NB4 (cell line): ENCODE measurements at regions not wholly inside any gene's neighbourhood (a gene's known extent, or its start where the extent isn't known, plus 50 kb on each side); places are given as distances from the start of the nearest gene placed in this dataset.

Experiments used
- DNase-seq: peaks from one replicate; pipeline ENCODE4 v3.0.0; 2010; ENCODE audit warnings: low read depth
- H3K4me3 ChIP-seq: one replicate; pipeline ENCODE4 v1.5.1; 2011; ENCODE audit warnings: mild to moderate bottlenecking, low read depth, low read length, moderate library complexity
- CTCF ChIP-seq: IDR thresholded peaks from one replicate; pipeline ENCODE4 v1.5.1; 2012; ENCODE audit warnings: low read depth, low read length
- MAX ChIP-seq: IDR thresholded peaks from 2 replicates; pipeline ENCODE4 v1.6.1; 2011; ENCODE audit warnings: low read depth, low read length
- MYC ChIP-seq: IDR thresholded peaks from 2 replicates; pipeline ENCODE4 v1.6.1; 2011; ENCODE audit warnings: low read depth, low read length
- POLR2A ChIP-seq: IDR thresholded peaks from 2 replicates; pipeline ENCODE4 v1.6.1; 2011; ENCODE audit warnings: mild to moderate bottlenecking; ENCODE audit not compliant: insufficient read length; ENCODE audit errors: extremely low read depth

- no peak for DNase-seq
- no peak overlapping the region for H3K4me3 ChIP-seq
- no peak for TF ChIP-seq CTCF
- no peak for TF ChIP-seq MYC
- no peak for TF ChIP-seq MAX
Observed at GRCh38 chr3:154779571-154779970, 300.5 kb upstream of the MME start.

GRCh38 chr3:154778057-154778456 lies 302.1 kb upstream of the MME start:
- no peak overlapping the region for H3K4me3 ChIP-seq
- TF ChIP-seq CTCF (no peak), POLR2A (no peak), MYC (no peak), MAX (no peak)
- no peak for DNase-seq

GRCh38 chr3:154776549-154777225 lies 303.4 kb upstream of the MME start:
- no peak for TF ChIP-seq MAX
- no peak for TF ChIP-seq POLR2A
- TF ChIP-seq CTCF = no peak
- TF ChIP-seq MYC = no peak
- DNase-seq = no peak
- H3K4me3 ChIP-seq = no peak overlapping the region

GRCh38 chr3:154775821-154776548 lies 304.1 kb upstream of the MME start:
- TF ChIP-seq CTCF (no peak), MAX (no peak), MYC (no peak), POLR2A (no peak)
- no peak for DNase-seq
- no peak overlapping the region for H3K4me3 ChIP-seq

- DNase-seq = no peak
- TF ChIP-seq MAX (no peak), POLR2A (no peak), MYC (no peak), CTCF (no peak)
- no peak overlapping the region for H3K4me3 ChIP-seq
Observed at GRCh38 chr3:154766765-154767503, 313.2 kb upstream of the MME start.
